Tibial artery (tissue), 4 donors: ENCODE measurements at regions not wholly inside any gene's neighbourhood (a gene's known extent, or its start where the extent isn't known, plus 50 kb on each side); places are given as distances from the start of the nearest gene placed in this dataset.

Source experiments
- DNase-seq, 2 donors: peaks; one replicate each; pipeline ENCODE4 v3.0.0-alpha.2; 2019
- H3K27ac ChIP-seq, 2 donors: fragments of 200-600 bp; sonication (generic) in 1 of 2; 1 replicate in 1 of 2; 2 replicates in 1 of 2; pipeline ENCODE4 v1.5.1; 2018 to 2019; ENCODE audit warnings: mild to moderate bottlenecking in 1 of 2
- H3K27me3 ChIP-seq, 2 donors: fragments of 200-600 bp; sonication (generic) in 1 of 2; one replicate each; pipeline versions ENCODE4 v1.5.1 to v1.6.0; 2016 to 2019
- H3K36me3 ChIP-seq, 3 donors: fragments of 200-600 bp; sonication (generic) in 2 of 3; one replicate each; pipeline ENCODE4 v1.5.1; 2016 to 2019; ENCODE audit warnings: mild to moderate bottlenecking in 2 of 3
- H3K4me1 ChIP-seq, 4 donors: fragments of 200-600 bp; sonication (generic) in 2 of 4; 1 replicate in 3 of 4; 2 replicates in 1 of 4; pipeline ENCODE4 v1.5.1; 2016 to 2019
- H3K4me3 ChIP-seq, 2 donors: fragments of 200-600 bp; sonication (generic) in 1 of 2; 1 replicate in 1 of 2; 2 replicates in 1 of 2; pipeline ENCODE4 v1.5.1; 2018 to 2019; ENCODE audit warnings: mild to moderate bottlenecking in 2 of 2
- H3K9me3 ChIP-seq, 3 donors: fragments of 200-600 bp; sonication (generic) in 1 of 3; one replicate each; pipeline ENCODE4 v1.5.1; 2016 to 2019
- CTCF ChIP-seq, 2 experiments: fragments of 200-600 bp in 1 of 2; fragments of 450-650 bp in 1 of 2; IDR thresholded peaks; one replicate each; pipeline ENCODE4 v1.5.1; 2017 to 2019; ENCODE audit warnings: antibody characterized with exemption in 2 of 2, mild to moderate bottlenecking in 1 of 2, moderate library complexity in 1 of 2
- intact Hi-C: fragments of 100-400 bp; cut with DNase I; formaldehyde crosslinking; loops from one replicate; pipeline ENCODE4 v1.15.0; 2023; ENCODE audit warnings: low total_unique reads

GRCh38 chr12:127750076-127750840 is 516.7 kb upstream of the TMEM132C start:
- Histone ChIP-seq H3K27me3 (peaks cover 0 to 7% of the 10 kb centered on the region in 2 donors), H3K4me1 (no peaks in the 10 kb centered on the region), H3K36me3 (no peaks in the 10 kb centered on the region), H3K4me3 (no peak overlapping the region), H3K9me3 (no peaks in the 10 kb centered on the region), H3K27ac (no peak overlapping the region)
- DNase-seq = no peak
- intact Hi-C loops = no loop called here
- no peak for TF ChIP-seq CTCF (IDR thresholded peaks at IDR 0.05)

- H3K27me3 ChIP-seq = peaks cover 0 to 7% of the 10 kb centered on the region in 2 donors
- no peak for DNase-seq
- no peaks in the 10 kb centered on the region for H3K4me1 ChIP-seq
- no peak for TF ChIP-seq CTCF (IDR thresholded peaks at IDR 0.05)
- H3K36me3 ChIP-seq = no peaks in the 10 kb centered on the region
- no peaks in the 10 kb centered on the region for H3K9me3 ChIP-seq
- intact Hi-C loops = no loop called here
- no peak overlapping the region for H3K4me3 ChIP-seq
- no peak overlapping the region for H3K27ac ChIP-seq
These were observed 514.2 kb upstream of the TMEM132C start for GRCh38 chr12:127752802-127753201.

GRCh38 chr12:127760357-127760756 is 506.6 kb upstream of the TMEM132C start:
- DNase-seq = no peak
- no peaks in the 10 kb centered on the region for H3K9me3 ChIP-seq
- H3K36me3 ChIP-seq = no peaks in the 10 kb centered on the region
- no peak overlapping the region for H3K4me3 ChIP-seq
- H3K27me3 ChIP-seq = no peaks in the 10 kb centered on the region
- no peak overlapping the region for H3K27ac ChIP-seq
- TF ChIP-seq CTCF (IDR thresholded peaks at IDR 0.05) = no peak
- H3K4me1 ChIP-seq = no peaks in the 10 kb centered on the region
- intact Hi-C loops = no loop called here

GRCh38 chr12:127760996-127761395 is 506.0 kb upstream of the TMEM132C start:
- intact Hi-C loops = no loop called here
- Histone ChIP-seq H3K4me3 (no peak overlapping the region), H3K27me3 (no peaks in the 10 kb centered on the region), H3K27ac (no peak overlapping the region), H3K4me1 (no peaks in the 10 kb centered on the region), H3K9me3 (no peaks in the 10 kb centered on the region), H3K36me3 (no peaks in the 10 kb centered on the region)
- DNase-seq = no peak
- TF ChIP-seq CTCF (IDR thresholded peaks at IDR 0.05) = no peak

GRCh38 chr12:127761880-127762279 is 505.1 kb upstream of the TMEM132C start:
- intact Hi-C loops = no loop called here
- no peak for DNase-seq
- no peak for TF ChIP-seq CTCF (IDR thresholded peaks at IDR 0.05)
- no peak overlapping the region for H3K4me3 ChIP-seq
- H3K27ac ChIP-seq = no peak overlapping the region
- no peaks in the 10 kb centered on the region for H3K36me3 ChIP-seq
- no peaks in the 10 kb centered on the region for H3K9me3 ChIP-seq
- H3K27me3 ChIP-seq = no peaks in the 10 kb centered on the region
- H3K4me1 ChIP-seq = no peaks in the 10 kb centered on the region
